Prostate gland (tissue), 2 donors: ENCODE measurements at regions not wholly inside any gene's neighbourhood (a gene's known extent, or its start where the extent isn't known, plus 50 kb on each side); places are given as distances from the start of the nearest gene placed in this dataset.

Source experiments
- DNase-seq: peaks from one replicate; pipeline ENCODE4 v3.0.0-alpha.2; 2019; ENCODE audit warnings: low spot score
- H3K27ac ChIP-seq, 2 donors: fragments of 200-600 bp; sonication (generic); 2 replicates each; pipeline ENCODE4 v1.5.1; 2017 to 2019
- H3K27me3 ChIP-seq: fragments of 200-600 bp; sonication (generic); replicated peaks from 2 replicates; pipeline ENCODE4 v1.5.1; 2019; ENCODE audit not compliant: insufficient read depth
- H3K36me3 ChIP-seq, 2 donors: fragments of 200-600 bp; sonication (generic); 1 replicate in 1 of 2; 2 replicates in 1 of 2; pipeline versions ENCODE4 v1.5.1 to v1.8.1; 2017 to 2019
- H3K4me1 ChIP-seq: fragments of 200-600 bp; sonication (generic); replicated peaks from 2 replicates; pipeline ENCODE4 v1.5.1; 2019
- H3K4me3 ChIP-seq, 2 donors: fragments of 200-600 bp; sonication (generic); 2 replicates each; pipeline ENCODE4 v1.5.1; 2017 to 2019
- H3K9me3 ChIP-seq: fragments of 200-600 bp; sonication (generic); 2 replicates; pipeline ENCODE4 v1.5.1; 2017
- POLR2A ChIP-seq: fragments of 450-650 bp; IDR thresholded peaks from one replicate; pipeline ENCODE4 v1.6.1; 2016; ENCODE audit warnings: antibody characterized with exemption, mild to moderate bottlenecking
- POLR2AphosphoS5 ChIP-seq: sonication (generic); formaldehyde crosslinking; IDR thresholded peaks from one replicate; pipeline ENCODE4 v1.6.1; 2017; ENCODE audit warnings: antibody characterized with exemption
- WGBS: methylation state at CpG from one replicate; pipeline ENCODE4 v1.1.5; 2018; 5-methylcytosine and 5-hydroxymethylcytosine counted together
- intact Hi-C: fragments of 100-400 bp; cut with DNase I; formaldehyde crosslinking; loops from one replicate; pipeline ENCODE4 v1.14.2; 2022
- TF ChIP-seq, protein P1 (sequence below), 4 experiments: fragments of 200-600 bp in 2 of 4; fragments of 450-650 bp in 2 of 4; sonication (generic) in 2 of 4; IDR thresholded peaks; 1 replicate in 3 of 4; 2 replicates in 1 of 4; pipeline ENCODE4 v1.5.1; 2016 to 2019; ENCODE audit warnings: antibody characterized with exemption in 4 of 4, mild to moderate bottlenecking in 2 of 4, moderate library complexity in 2 of 4

DNA sequence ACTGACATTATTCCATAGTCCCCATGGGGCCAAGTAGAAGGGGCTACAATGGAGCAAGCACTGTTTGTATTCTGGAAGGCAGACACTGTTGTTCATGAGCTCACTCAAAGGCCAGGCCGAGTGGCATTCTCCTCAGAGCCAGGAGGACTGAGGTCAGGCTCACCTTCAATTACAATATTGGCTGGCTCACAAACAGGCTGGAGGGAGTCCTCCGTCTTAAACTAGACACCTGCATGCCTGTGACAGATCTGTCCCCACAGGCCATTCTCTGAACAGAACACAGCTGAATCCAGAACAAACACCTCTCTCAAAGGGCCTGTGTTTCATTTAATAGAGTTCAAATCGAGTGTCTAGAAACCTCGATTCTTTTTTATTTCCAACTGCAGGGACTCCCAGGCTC is 347.4 kb upstream of the PPP2R3A start:
- H3K36me3 ChIP-seq, result no peaks in the 10 kb centered on the region
- no peak overlapping the region for H3K4me3 ChIP-seq
- no peaks in the 10 kb centered on the region for H3K9me3 ChIP-seq
- 45% methylated on average over 4 of the region's 4 CpGs for whole genome bisulfite sequencing
- H3K4me1 ChIP-seq, result no peaks in the 10 kb centered on the region
- intact Hi-C loops, result no loop called here
- DNase-seq, result no peak
- H3K27ac ChIP-seq, result no peak overlapping the region
- no peaks in the 10 kb centered on the region for H3K27me3 ChIP-seq
- TF ChIP-seq POLR2AphosphoS5, result no peak
- TF ChIP-seq POLR2A, result no peak
- TF ChIP-seq, protein P1, sequence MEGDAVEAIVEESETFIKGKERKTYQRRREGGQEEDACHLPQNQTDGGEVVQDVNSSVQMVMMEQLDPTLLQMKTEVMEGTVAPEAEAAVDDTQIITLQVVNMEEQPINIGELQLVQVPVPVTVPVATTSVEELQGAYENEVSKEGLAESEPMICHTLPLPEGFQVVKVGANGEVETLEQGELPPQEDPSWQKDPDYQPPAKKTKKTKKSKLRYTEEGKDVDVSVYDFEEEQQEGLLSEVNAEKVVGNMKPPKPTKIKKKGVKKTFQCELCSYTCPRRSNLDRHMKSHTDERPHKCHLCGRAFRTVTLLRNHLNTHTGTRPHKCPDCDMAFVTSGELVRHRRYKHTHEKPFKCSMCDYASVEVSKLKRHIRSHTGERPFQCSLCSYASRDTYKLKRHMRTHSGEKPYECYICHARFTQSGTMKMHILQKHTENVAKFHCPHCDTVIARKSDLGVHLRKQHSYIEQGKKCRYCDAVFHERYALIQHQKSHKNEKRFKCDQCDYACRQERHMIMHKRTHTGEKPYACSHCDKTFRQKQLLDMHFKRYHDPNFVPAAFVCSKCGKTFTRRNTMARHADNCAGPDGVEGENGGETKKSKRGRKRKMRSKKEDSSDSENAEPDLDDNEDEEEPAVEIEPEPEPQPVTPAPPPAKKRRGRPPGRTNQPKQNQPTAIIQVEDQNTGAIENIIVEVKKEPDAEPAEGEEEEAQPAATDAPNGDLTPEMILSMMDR (IDR thresholded peaks at IDR 0.05), result no peak

GRCh38 chr3:135621184-135621920 is 344.2 kb upstream of the PPP2R3A start:
- 76% methylated on average over 3 of the region's 3 CpGs for WGBS
- no peaks in the 10 kb centered on the region for H3K27me3 ChIP-seq
- TF ChIP-seq POLR2A (no peak), POLR2AphosphoS5 (no peak)
- TF ChIP-seq, protein P1 (IDR thresholded peaks at IDR 0.05), result no peak
- intact Hi-C loops, result no loop called here
- no peak overlapping the region for H3K27ac ChIP-seq
- H3K9me3 ChIP-seq, result no peaks in the 10 kb centered on the region
- H3K4me1 ChIP-seq, result no peaks in the 10 kb centered on the region
- H3K4me3 ChIP-seq, result no peak overlapping the region
- H3K36me3 ChIP-seq, result no peaks in the 10 kb centered on the region
- no peak for DNase-seq

GRCh38 chr3:135622215-135622614 is 343.3 kb upstream of the PPP2R3A start:
- intact Hi-C loops, result no loop called here
- TF ChIP-seq POLR2AphosphoS5, result no peak
- TF ChIP-seq, protein P1 (IDR thresholded peaks at IDR 0.05), result no peak
- WGBS, result 80% methylated on average over 2 of the region's 2 CpGs
- Histone ChIP-seq H3K27ac (no peak overlapping the region), H3K9me3 (no peaks in the 10 kb centered on the region), H3K27me3 (no peaks in the 10 kb centered on the region), H3K4me1 (no peaks in the 10 kb centered on the region), H3K36me3 (no peaks in the 10 kb centered on the region), H3K4me3 (no peak overlapping the region)
- no peak for DNase-seq

GRCh38 chr3:135622656-135623055 is 342.9 kb upstream of the PPP2R3A start:
- Histone ChIP-seq H3K27ac (no peak overlapping the region), H3K4me3 (no peak overlapping the region), H3K36me3 (no peaks in the 10 kb centered on the region), H3K4me1 (no peaks in the 10 kb centered on the region), H3K9me3 (no peaks in the 10 kb centered on the region), H3K27me3 (no peaks in the 10 kb centered on the region)
- intact Hi-C loops, result no loop called here
- TF ChIP-seq, protein P1 (IDR thresholded peaks at IDR 0.05), result no peak
- TF ChIP-seq POLR2A (no peak), POLR2AphosphoS5 (no peak)
- no peak for DNase-seq

DNA sequence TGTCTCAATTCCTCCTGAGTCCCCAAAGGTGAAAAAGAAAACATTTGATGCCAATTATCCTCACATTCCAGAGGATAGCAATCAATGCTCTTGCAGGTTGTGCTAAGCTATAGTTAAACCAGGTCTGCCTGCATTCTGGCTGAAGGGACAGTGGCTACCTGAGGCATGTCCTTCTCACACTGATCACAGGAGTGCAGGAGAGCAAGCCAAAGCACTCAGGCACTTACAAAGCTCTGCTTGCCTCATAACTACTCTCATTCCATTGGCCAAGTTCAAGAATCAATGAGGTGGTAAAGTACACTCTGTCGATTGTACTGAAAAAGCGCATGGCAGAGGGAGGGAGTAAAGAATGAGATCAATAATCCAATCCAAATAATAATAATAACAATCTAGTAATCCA is 342.0 kb upstream of the PPP2R3A start:
- Histone ChIP-seq H3K27me3 (no peaks in the 10 kb centered on the region), H3K36me3 (no peaks in the 10 kb centered on the region), H3K9me3 (no peaks in the 10 kb centered on the region), H3K4me3 (no peak overlapping the region), H3K4me1 (no peaks in the 10 kb centered on the region), H3K27ac (no peak overlapping the region)
- WGBS, result 76% methylated on average over 2 of the region's 2 CpGs
- no peak for DNase-seq
- TF ChIP-seq, protein P1 (IDR thresholded peaks at IDR 0.05), result no peak
- TF ChIP-seq POLR2A (no peak), POLR2AphosphoS5 (no peak)
- intact Hi-C loops, result no loop called here
